Activated CD4-positive, alpha-beta T cell treated with anti-CD3 and anti-CD28 coated beads for 1 hour (primary cell): ENCODE measurements at regions not wholly inside any gene's neighbourhood (a gene's known extent, or its start where the extent isn't known, plus 50 kb on each side); places are given as distances from the start of the nearest gene placed in this dataset.
"Not testable (repeated sequence)": the region's sequence is repeated elsewhere in the genome, so short reads cannot be mapped to it uniquely, and the experiment has no call there.

ENCODE experiments used
- DNase-seq: peaks from one replicate; pipeline ENCODE4 v3.0.0-alpha.2; 2020

- DNase-seq = no peak
Measured at GRCh38 chr1:67589519-67590233, 95.3 kb upstream of the GADD45A start.

GRCh38 chr1:67590329-67590728 lies 94.7 kb upstream of the GADD45A start:
- DNase-seq = no peak

GRCh38 chr1:67594764-67595163 lies 90.2 kb upstream of the GADD45A start:
- DNase-seq = no peak

GRCh38 chr1:67596674-67597073 lies 88.3 kb upstream of the GADD45A start:
- no peak for DNase-seq

- no peak for DNase-seq
Measured at GRCh38 chr1:67597336-67597735, 87.7 kb upstream of the GADD45A start.

GRCh38 chr1:67599085-67599484 lies 85.9 kb upstream of the GADD45A start:
- no peak for DNase-seq

GRCh38 chr1:67601539-67601938 lies 83.5 kb upstream of the GADD45A start:
- DNase-seq = no peak

- DNase-seq = no peak
Measured at GRCh38 chr1:67601955-67602354, 83.0 kb upstream of the GADD45A start.

GRCh38 chr1:67604778-67605177 lies 80.2 kb upstream of the GADD45A start:
- no peak for DNase-seq

GRCh38 chr1:67605209-67605780 lies 79.7 kb upstream of the GADD45A start:
- DNase-seq = no peak

- DNase-seq = no peak
Measured at GRCh38 chr1:67607286-67607685, 77.7 kb upstream of the GADD45A start.

- DNase-seq = no peak
Measured at GRCh38 chr1:67607699-67608098, 77.3 kb upstream of the GADD45A start.

GRCh38 chr1:67608661-67609576 lies 76.1 kb upstream of the GADD45A start:
- DNase-seq = no peak

- no peak for DNase-seq
Measured at GRCh38 chr1:67609577-67610341, 75.2 kb upstream of the GADD45A start.

GRCh38 chr1:67610450-67610849 lies 74.6 kb upstream of the GADD45A start:
- no peak for DNase-seq

- DNase-seq = no peak
Measured at GRCh38 chr1:67611846-67612245, 73.2 kb upstream of the GADD45A start.

GRCh38 chr1:67612788-67613241 lies 72.2 kb upstream of the GADD45A start:
- DNase-seq = no peak

GRCh38 chr1:67613479-67613878 lies 71.5 kb upstream of the GADD45A start:
- DNase-seq = not testable (repeated sequence)

- DNase-seq = no peak
Measured at GRCh38 chr1:67614511-67614934, 70.5 kb upstream of the GADD45A start.

- no peak for DNase-seq
Measured at GRCh38 chr1:67615886-67616285, 69.1 kb upstream of the GADD45A start.

- DNase-seq = no peak
Measured at GRCh38 chr1:67616394-67616985, 68.5 kb upstream of the GADD45A start.

GRCh38 chr1:67618285-67619018 lies 66.5 kb upstream of the GADD45A start:
- DNase-seq = no peak
